ENCODE measurements at regions not wholly inside any gene's neighbourhood (a gene's known extent, or its start where the extent isn't known, plus 50 kb on each side); places are given as distances from the start of the nearest gene placed in this dataset.

DNA sequence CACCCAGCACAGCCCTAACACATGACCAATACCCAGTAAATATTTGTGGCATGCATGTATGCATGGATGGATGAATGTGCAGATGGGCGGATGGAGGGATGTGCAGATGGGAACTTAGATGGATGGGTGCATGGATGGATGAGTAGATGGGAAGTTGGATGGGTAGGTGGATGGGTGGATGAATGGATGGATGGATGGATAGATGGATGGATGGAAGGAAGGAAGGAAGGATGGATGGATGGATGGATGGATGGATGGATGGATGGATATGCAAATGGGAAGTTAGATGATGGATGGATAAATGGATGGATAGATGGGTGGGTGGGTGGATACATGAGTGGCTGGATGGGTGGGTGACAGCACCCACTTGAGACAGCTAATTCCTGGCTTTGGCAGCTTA lies 193.2 kb upstream of the TNRC6C start:
- no peak for TF ChIP-seq POLR2AphosphoS5 (IDR thresholded peaks at IDR 0.05; ENCODE audit: insufficient read depth in 1 of 2, low read depth in 1 of 2)
- no peak for TF ChIP-seq CTCF (IDR thresholded peaks at IDR 0.05)
- no peak for TF ChIP-seq POLR2A (IDR thresholded peaks at IDR 0.05)
- H3K4me3 ChIP-seq = no peak overlapping the region
- H3K27me3 ChIP-seq = no peaks in the 10 kb centered on the region
- intact Hi-C loops (cut with DNase I) = no loop called here
- DNase-seq (ENCODE audit: extremely low spot score in 2 of 2) = no peak
- H3K9me3 ChIP-seq = no peaks in the 10 kb centered on the region
- no peak overlapping the region for H3K27ac ChIP-seq
- H3K36me3 ChIP-seq = no peaks in the 10 kb centered on the region
- no peaks in the 10 kb centered on the region for H3K4me1 ChIP-seq

DNA sequence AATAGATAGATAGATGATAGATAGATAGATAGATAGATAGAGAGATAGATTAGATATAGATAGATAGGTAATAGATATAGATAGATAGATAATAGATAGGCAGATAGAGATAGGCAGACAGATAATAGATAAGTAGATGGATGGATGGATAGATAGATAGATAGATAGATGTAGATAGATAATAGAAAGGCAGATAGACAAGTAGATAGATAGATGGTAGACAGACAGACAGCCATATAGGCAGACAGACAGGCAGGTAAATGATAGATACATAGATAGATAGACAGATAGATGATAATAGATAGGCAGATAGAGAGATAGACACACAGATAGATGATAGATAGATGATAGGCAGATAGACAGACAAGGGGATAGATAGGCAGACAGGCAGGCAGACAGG lies 191.4 kb upstream of the TNRC6C start:
- intact Hi-C loops (cut with DNase I) = no loop called here
- Histone ChIP-seq H3K27me3 (no peaks in the 10 kb centered on the region), H3K9me3 (no peaks in the 10 kb centered on the region), H3K4me1 (no peaks in the 10 kb centered on the region), H3K4me3 (no peak overlapping the region), H3K36me3 (no peaks in the 10 kb centered on the region), H3K27ac (no peak overlapping the region)
- DNase-seq (ENCODE audit: extremely low spot score in 2 of 2) = no peak
- TF ChIP-seq CTCF (IDR thresholded peaks at IDR 0.05) = no peak
- TF ChIP-seq POLR2AphosphoS5 (IDR thresholded peaks at IDR 0.05; ENCODE audit: insufficient read depth in 1 of 2, low read depth in 1 of 2) = no peak
- no peak for TF ChIP-seq POLR2A (IDR thresholded peaks at IDR 0.05)

GRCh38 chr17:77768248-77768852 lies 190.2 kb upstream of the TNRC6C start:
- TF ChIP-seq CTCF (IDR thresholded peaks at IDR 0.05) = no peak
- no peak for TF ChIP-seq POLR2A (IDR thresholded peaks at IDR 0.05)
- no peak for TF ChIP-seq POLR2AphosphoS5 (IDR thresholded peaks at IDR 0.05; ENCODE audit: insufficient read depth in 1 of 2, low read depth in 1 of 2)
- DNase-seq (ENCODE audit: extremely low spot score in 2 of 2) = no peak

DNA sequence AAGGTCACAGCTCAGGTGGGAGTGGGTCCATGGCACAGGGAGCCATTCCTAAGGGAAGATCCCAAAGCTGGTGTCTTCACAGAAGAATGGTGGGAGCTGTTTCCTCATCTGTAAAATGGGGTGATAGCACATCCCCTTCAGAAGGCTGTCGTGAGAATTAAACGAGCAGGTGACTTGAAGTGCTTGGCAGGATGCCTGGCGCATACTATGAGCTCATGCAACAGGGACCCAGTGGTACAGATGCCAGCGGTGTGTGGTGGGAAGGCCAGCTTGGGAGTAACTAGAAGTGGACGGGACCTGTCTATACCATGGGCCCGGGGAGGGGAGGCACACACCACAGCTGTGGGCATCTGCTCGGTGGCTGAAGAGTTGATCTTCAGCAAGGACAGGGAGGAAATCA lies 189.3 kb upstream of the TNRC6C start:
- no peaks in the 10 kb centered on the region for H3K36me3 ChIP-seq
- no peak overlapping the region for H3K27ac ChIP-seq
- no peak overlapping the region for H3K4me3 ChIP-seq
- H3K9me3 ChIP-seq = no peaks in the 10 kb centered on the region
- no peak for TF ChIP-seq CTCF (IDR thresholded peaks at IDR 0.05)
- no peak for TF ChIP-seq POLR2AphosphoS5 (IDR thresholded peaks at IDR 0.05; ENCODE audit: insufficient read depth in 1 of 2, low read depth in 1 of 2)
- no peak for TF ChIP-seq POLR2A (IDR thresholded peaks at IDR 0.05)
- H3K27me3 ChIP-seq = no peaks in the 10 kb centered on the region
- no peaks in the 10 kb centered on the region for H3K4me1 ChIP-seq
- DNase-seq (ENCODE audit: extremely low spot score in 2 of 2) = no peak
- intact Hi-C loops (cut with DNase I) = no loop called here

More at GRCh38 chr17:77768248-77768852, 190.2 kb upstream of the TNRC6C start:
- Histone ChIP-seq H3K27ac (no peak overlapping the region), H3K4me3 (no peak overlapping the region), H3K4me1 (no peaks in the 10 kb centered on the region), H3K9me3 (no peaks in the 10 kb centered on the region), H3K27me3 (no peaks in the 10 kb centered on the region), H3K36me3 (no peaks in the 10 kb centered on the region)
- intact Hi-C loops (cut with DNase I) = no loop called here

GRCh38 chr17:77769762-77770161 lies 188.7 kb upstream of the TNRC6C start:
- TF ChIP-seq CTCF (IDR thresholded peaks at IDR 0.05) (no peak), POLR2AphosphoS5 (IDR thresholded peaks at IDR 0.05; ENCODE audit: insufficient read depth in 1 of 2, low read depth in 1 of 2) (no peak), POLR2A (IDR thresholded peaks at IDR 0.05) (no peak)
- H3K27ac ChIP-seq = no peak overlapping the region
- intact Hi-C loops (cut with DNase I) = loop anchor here (10.0 kb wide), 1 partner anchor 245 kb away; no protein-coding TSS in a partner anchor
- H3K36me3 ChIP-seq = no peaks in the 10 kb centered on the region
- H3K4me3 ChIP-seq = no peak overlapping the region
- H3K27me3 ChIP-seq = no peaks in the 10 kb centered on the region
- no peaks in the 10 kb centered on the region for H3K4me1 ChIP-seq
- H3K9me3 ChIP-seq = no peaks in the 10 kb centered on the region
- DNase-seq (ENCODE audit: extremely low spot score in 2 of 2) = no peak

Data from vagina (tissue), 2 donors.